NB4 (cell line): ENCODE measurements at regions not wholly inside any gene's neighbourhood (a gene's known extent, or its start where the extent isn't known, plus 50 kb on each side); places are given as distances from the start of the nearest gene placed in this dataset.

Source experiments
- DNase-seq: peaks from one replicate; pipeline ENCODE4 v3.0.0; 2010; ENCODE audit warnings: low read depth
- H3K4me3 ChIP-seq: one replicate; pipeline ENCODE4 v1.5.1; 2011; ENCODE audit warnings: mild to moderate bottlenecking, low read depth, low read length, moderate library complexity
- CTCF ChIP-seq: IDR thresholded peaks from one replicate; pipeline ENCODE4 v1.5.1; 2012; ENCODE audit warnings: low read depth, low read length
- MAX ChIP-seq: IDR thresholded peaks from 2 replicates; pipeline ENCODE4 v1.6.1; 2011; ENCODE audit warnings: low read depth, low read length
- MYC ChIP-seq: IDR thresholded peaks from 2 replicates; pipeline ENCODE4 v1.6.1; 2011; ENCODE audit warnings: low read depth, low read length
- POLR2A ChIP-seq: IDR thresholded peaks from 2 replicates; pipeline ENCODE4 v1.6.1; 2011; ENCODE audit warnings: mild to moderate bottlenecking; ENCODE audit not compliant: insufficient read length; ENCODE audit errors: extremely low read depth

GRCh38 chr17:77432034-77432661, 291.4 kb downstream of the SEC14L1 start:
- DNase-seq, result no peak
- no peak for TF ChIP-seq POLR2A
- no peak for TF ChIP-seq MYC
- no peak for TF ChIP-seq CTCF
- TF ChIP-seq MAX, result no peak
- no peak overlapping the region for H3K4me3 ChIP-seq

GRCh38 chr17:77432742-77433141, 292.0 kb downstream of the SEC14L1 start:
- no peak for TF ChIP-seq MYC
- no peak for TF ChIP-seq CTCF
- TF ChIP-seq POLR2A, result no peak
- TF ChIP-seq MAX, result no peak
- no peak overlapping the region for H3K4me3 ChIP-seq
- no peak for DNase-seq

GRCh38 chr17:77433385-77434135, 292.8 kb downstream of the SEC14L1 start:
- no peak for DNase-seq
- TF ChIP-seq MAX (no peak), MYC (no peak), POLR2A (no peak), CTCF (no peak)
- H3K4me3 ChIP-seq, result no peak overlapping the region

GRCh38 chr17:77434136-77435114, 293.7 kb downstream of the SEC14L1 start:
- no peak overlapping the region for H3K4me3 ChIP-seq
- DNase-seq, result no peak
- TF ChIP-seq POLR2A (no peak), MAX (no peak), MYC (no peak), CTCF (no peak)

- no peak overlapping the region for H3K4me3 ChIP-seq
- TF ChIP-seq MAX (no peak), POLR2A (no peak), CTCF (no peak), MYC (no peak)
- DNase-seq, result no peak
Measured at GRCh38 chr17:77435272-77436057, 294.7 kb downstream of the SEC14L1 start.
